ENCODE measurements at regions not wholly inside any gene's neighbourhood (a gene's known extent, or its start where the extent isn't known, plus 50 kb on each side); places are given as distances from the start of the nearest gene placed in this dataset.

- no peak for TF ChIP-seq POLR2A (IDR thresholded peaks at IDR 0.05; ENCODE audit: low read depth, low read length)
- no peak for TF ChIP-seq TAF1 (IDR thresholded peaks at IDR 0.05; ENCODE audit: borderline replicate concordance, low read depth, low read length)
These were observed 454.1 kb upstream of the USP24 start for GRCh38 chr1:55669293-55669692.
